Neuronal stem cell (in vitro differentiated cells): ENCODE measurements at regions not wholly inside any gene's neighbourhood (a gene's known extent, or its start where the extent isn't known, plus 50 kb on each side); places are given as distances from the start of the nearest gene placed in this dataset.

ENCODE experiments used
- DNase-seq: peaks from one replicate; pipeline ENCODE4 v3.0.0-alpha.2; 2013; ENCODE audit warnings: low spot score
- H2AFZ ChIP-seq: one replicate; pipeline ENCODE4 v1.6.1; 2013; ENCODE audit warnings: mild to moderate bottlenecking, low read length, inconsistent platforms
- H2AK5ac ChIP-seq: 2 replicates; pipeline ENCODE4 v1.6.1; 2013; ENCODE audit warnings: low read depth, mild to moderate bottlenecking, inconsistent platforms, low read length, moderate library complexity, mixed read lengths
- H2BK120ac ChIP-seq: 2 replicates; pipeline ENCODE4 v1.6.1; 2013; ENCODE audit warnings: low read depth, mild to moderate bottlenecking, inconsistent platforms, low read length, moderate library complexity, mixed read lengths
- H2BK12ac ChIP-seq: one replicate; pipeline ENCODE4 v1.6.1; 2013; ENCODE audit warnings: low read length, inconsistent platforms
- H2BK15ac ChIP-seq: 2 replicates; pipeline ENCODE4 v1.6.1; 2013; ENCODE audit warnings: mild to moderate bottlenecking, low read length, inconsistent platforms, mixed read lengths
- H2BK5ac ChIP-seq: one replicate; pipeline ENCODE4 v1.6.1; 2013; ENCODE audit warnings: inconsistent platforms, mild to moderate bottlenecking, low read length, moderate library complexity
- H3K14ac ChIP-seq: one replicate; pipeline ENCODE4 v1.6.1; 2013; ENCODE audit warnings: low read length, inconsistent platforms
- H3K18ac ChIP-seq: 2 replicates; pipeline ENCODE4 v1.6.1; 2013; ENCODE audit warnings: low read length, inconsistent platforms
- H3K23ac ChIP-seq: 2 replicates; pipeline ENCODE4 v1.6.1; 2013; ENCODE audit warnings: low read depth, mild to moderate bottlenecking, mixed read lengths, low read length, inconsistent platforms; ENCODE audit not compliant: poor library complexity
- H3K27ac ChIP-seq: replicated peaks from 3 replicates; pipeline ENCODE4 v1.5.1; 2013; ENCODE audit warnings: low read length, inconsistent platforms
- H3K27me3 ChIP-seq, 3 experiments: 2 replicates each; pipeline ENCODE4 v1.6.1; 2013; ENCODE audit warnings: low read length in 3 of 3, mild to moderate bottlenecking in 2 of 3, inconsistent platforms in 1 of 3, low read depth in 1 of 3, mixed read lengths in 1 of 3, moderate library complexity in 1 of 3; ENCODE audit not compliant: control insufficient read depth in 3 of 3, insufficient read depth in 3 of 3
- H3K36me3 ChIP-seq, 2 donors: replicated peaks in 1 of 2; 2 replicates each; pipeline ENCODE4 v1.6.1; 2013; ENCODE audit warnings: low read length in 2 of 2; ENCODE audit not compliant: control insufficient read depth in 2 of 2, insufficient read depth in 2 of 2
- H3K4ac ChIP-seq: 2 replicates; pipeline ENCODE4 v1.6.1; 2013; ENCODE audit warnings: inconsistent platforms, mild to moderate bottlenecking, low read length, moderate library complexity
- H3K4me1 ChIP-seq, 2 donors: 1 replicate in 1 of 2; 2 replicates in 1 of 2; pipeline ENCODE4 v1.6.1; 2013; ENCODE audit warnings: low read length in 2 of 2, low read depth in 1 of 2; ENCODE audit not compliant: control insufficient read depth in 2 of 2, insufficient read depth in 1 of 2
- H3K4me2 ChIP-seq: one replicate; pipeline ENCODE4 v1.6.1; 2013; ENCODE audit warnings: mild to moderate bottlenecking, low read length, inconsistent platforms; ENCODE audit not compliant: insufficient read depth, poor library complexity, severe bottlenecking
- H3K4me3 ChIP-seq, 2 donors: 2 replicates each; pipeline ENCODE4 v1.5.1; 2013; ENCODE audit warnings: low read length in 2 of 2, mild to moderate bottlenecking in 2 of 2, inconsistent platforms in 1 of 2, moderate library complexity in 1 of 2
- H3K79me1 ChIP-seq: one replicate; pipeline ENCODE4 v1.6.1; 2013; ENCODE audit warnings: low read depth, mild to moderate bottlenecking, inconsistent platforms, low read length, moderate library complexity
- H3K9ac ChIP-seq: one replicate; pipeline ENCODE4 v1.6.1; 2013; ENCODE audit warnings: mild to moderate bottlenecking, low read depth, low read length, inconsistent platforms; ENCODE audit not compliant: poor library complexity
- H3K9me3 ChIP-seq, 2 donors: replicated peaks in 1 of 2; 2 replicates each; pipeline versions ENCODE3 to v1.6.1; 2013; ENCODE audit warnings: low read length in 2 of 2, mild to moderate bottlenecking in 2 of 2, inconsistent platforms in 1 of 2, low read depth in 1 of 2, mixed read lengths in 1 of 2, moderate library complexity in 1 of 2; ENCODE audit not compliant: control insufficient read depth in 2 of 2, insufficient read depth in 1 of 2
- H4K8ac ChIP-seq: one replicate; pipeline ENCODE4 v1.6.1; 2013; ENCODE audit warnings: low read depth, mild to moderate bottlenecking, inconsistent platforms, low read length, moderate library complexity
- H4K91ac ChIP-seq: one replicate; pipeline ENCODE4 v1.6.1; 2013; ENCODE audit warnings: low read length, low read depth, mild to moderate bottlenecking, inconsistent platforms; ENCODE audit not compliant: poor library complexity
- WGBS, 2 donors: extraction: QIAGEN DNeasy Blood & Tissue Kit; methylation state at CpG; one replicate each; pipeline ENCODE4 v1.1.7; 2013; ENCODE audit warnings: missing lambda C conversion rate in 2 of 2, mixed read lengths in 1 of 2; ENCODE audit not compliant: insufficient read length in 2 of 2, insufficient replicate concordance in 1 of 2; ENCODE audit errors: extremely low coverage in 2 of 2; 5-methylcytosine and 5-hydroxymethylcytosine counted together

DNA sequence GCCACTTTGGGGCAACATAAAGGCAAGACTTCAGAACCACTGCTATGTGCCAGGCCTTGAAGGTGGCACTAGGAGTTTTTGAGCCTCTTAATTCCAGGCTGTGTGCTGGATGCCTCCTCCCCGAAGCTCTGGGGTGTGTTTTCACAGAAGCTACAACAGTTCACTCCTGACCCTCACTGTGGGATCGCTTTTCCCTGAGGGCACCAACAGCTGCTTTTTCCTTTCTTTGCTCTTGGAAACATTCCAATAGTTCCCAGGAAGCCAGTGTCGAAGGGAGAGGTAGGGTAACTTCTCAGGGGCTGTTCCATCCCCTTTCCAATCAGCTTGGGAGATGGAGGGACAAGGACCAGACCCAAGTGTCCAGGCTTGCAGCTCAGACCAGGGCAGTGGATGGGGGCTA is 153.4 kb downstream of the C1orf94 start:
- Histone ChIP-seq H3K9ac (no peak overlapping the region), H3K9me3 (no peaks in the 10 kb centered on the region), H3K79me1 (no peaks in the 10 kb centered on the region), H2AFZ (no peak overlapping the region), H2AK5ac (no peak overlapping the region), H3K27me3 (no peaks in the 10 kb centered on the region), H3K14ac (no peak overlapping the region), H2BK5ac (no peak overlapping the region), H3K4me3 (no peak overlapping the region), H3K36me3 (no peaks in the 10 kb centered on the region), H3K18ac (no peak overlapping the region), H3K4me2 (no peak overlapping the region), H3K4ac (no peak overlapping the region), H2BK15ac (no peak overlapping the region), H2BK12ac (no peak overlapping the region), H3K27ac (no peak overlapping the region), H3K4me1 (peaks cover 0 to 7% of the 10 kb centered on the region in 2 donors), H4K8ac (no peak overlapping the region), H3K23ac (no peak overlapping the region), H2BK120ac (no peak overlapping the region), H4K91ac (no peak overlapping the region)
- DNase-seq, result no peak
- WGBS, 2 donors, result no CpG with 5 or more reads among the region's 3 CpGs

GRCh38 chr1:34331020-34331926 is 154.6 kb downstream of the C1orf94 start:
- Histone ChIP-seq H3K9me3 (no peaks in the 10 kb centered on the region), H2BK5ac (no peak overlapping the region)
- no CpG with 5 or more reads among the region's 9 CpGs for WGBS, 2 donors

GRCh38 chr1:34332996-34333395 is 156.3 kb downstream of the C1orf94 start:
- no CpG with 5 or more reads among the region's 4 CpGs for WGBS, 2 donors
- Histone ChIP-seq H3K4me2 (no peak overlapping the region), H4K8ac (no peak overlapping the region)

More at GRCh38 chr1:34331020-34331926, 154.6 kb downstream of the C1orf94 start:
- Histone ChIP-seq H3K36me3 (no peaks in the 10 kb centered on the region), H2AFZ (no peak overlapping the region), H4K91ac (no peak overlapping the region), H3K9ac (no peak overlapping the region), H4K8ac (no peak overlapping the region), H3K27ac (no peak overlapping the region), H3K23ac (no peak overlapping the region), H2BK12ac (no peak overlapping the region), H3K27me3 (no peaks in the 10 kb centered on the region), H2BK15ac (no peak overlapping the region), H3K4me2 (no peak overlapping the region), H3K4ac (no peak overlapping the region), H3K79me1 (no peaks in the 10 kb centered on the region), H2BK120ac (no peak overlapping the region), H3K18ac (no peak overlapping the region), H2AK5ac (no peak overlapping the region), H3K14ac (no peak overlapping the region), H3K4me3 (no peak overlapping the region), H3K4me1 (peaks cover 0 to 9% of the 10 kb centered on the region in 2 donors)
- DNase-seq, result no peak

GRCh38 chr1:34338871-34339270 is 162.2 kb downstream of the C1orf94 start:
- Histone ChIP-seq H3K4me3 (no peak overlapping the region), H3K14ac (no peak overlapping the region), H4K8ac (no peak overlapping the region), H3K27ac (no peak overlapping the region), H3K9me3 (no peaks in the 10 kb centered on the region), H3K9ac (no peak overlapping the region), H2BK5ac (no peak overlapping the region), H3K27me3 (no peaks in the 10 kb centered on the region), H3K36me3 (no peaks in the 10 kb centered on the region), H2BK120ac (no peak overlapping the region), H2AFZ (no peak overlapping the region), H2AK5ac (no peak overlapping the region), H3K79me1 (no peaks in the 10 kb centered on the region), H2BK12ac (no peak overlapping the region), H3K4ac (no peak overlapping the region), H4K91ac (no peak overlapping the region), H2BK15ac (no peak overlapping the region), H3K4me2 (no peak overlapping the region), H3K18ac (no peak overlapping the region), H3K4me1 (peaks cover 0 to 4% of the 10 kb centered on the region in 2 donors), H3K23ac (no peak overlapping the region)
- whole genome bisulfite sequencing, 2 donors, result no CpG with 5 or more reads among the region's 1 CpG
- DNase-seq, result no peak

More at GRCh38 chr1:34332996-34333395, 156.3 kb downstream of the C1orf94 start:
- no peaks in the 10 kb centered on the region for H3K27me3 ChIP-seq
- no peak overlapping the region for H2AFZ ChIP-seq
- no peak overlapping the region for H3K23ac ChIP-seq
- H4K91ac ChIP-seq, result no peak overlapping the region
- H3K4me3 ChIP-seq, result no peak overlapping the region
- H3K9ac ChIP-seq, result no peak overlapping the region
- H3K9me3 ChIP-seq, result no peaks in the 10 kb centered on the region
- H2BK15ac ChIP-seq, result no peak overlapping the region
- H3K14ac ChIP-seq, result no peak overlapping the region
- H2BK5ac ChIP-seq, result no peak overlapping the region
- H2BK12ac ChIP-seq, result no peak overlapping the region
- H3K4me1 ChIP-seq, result peaks cover 0 to 11% of the 10 kb centered on the region in 2 donors
- no peak overlapping the region for H3K27ac ChIP-seq
- H3K4ac ChIP-seq, result no peak overlapping the region
- no peak overlapping the region for H3K18ac ChIP-seq
- H2BK120ac ChIP-seq, result no peak overlapping the region
- H3K79me1 ChIP-seq, result no peaks in the 10 kb centered on the region
- no peak overlapping the region for H2AK5ac ChIP-seq
- no peak for DNase-seq
- H3K36me3 ChIP-seq, result no peaks in the 10 kb centered on the region
